ENCODE measurements at regions not wholly inside any gene's neighbourhood (a gene's known extent, or its start where the extent isn't known, plus 50 kb on each side); places are given as distances from the start of the nearest gene placed in this dataset.

GRCh38 chr1:102050556-102050955, 53.8 kb upstream of the OLFM3 start:
- BruUV-seq (replicated peaks), result no TSS peak
- no peak overlapping the region for H3K27ac ChIP-seq (ENCODE audit: low read length)
- DNase-seq (ENCODE audit: low read depth, low spot score) (no peak), ATAC-seq (no peak)
- no peaks in the 10 kb centered on the region for H3K9me3 ChIP-seq (ENCODE audit: control insufficient read depth, insufficient read depth, low read depth, low read length)
- H3K27me3 ChIP-seq (ENCODE audit: control insufficient read depth, insufficient read depth, low read length), result no peaks in the 10 kb centered on the region
- no peak overlapping the region for H3K4me3 ChIP-seq (ENCODE audit: low read depth in 2 of 2, low read length in 2 of 2)
- in situ Hi-C loops (cut with HindIII; ENCODE audit: low pct_unique_long_range_greater_than_20kb, low sequenced_read_pairs) (no loop called here), intact Hi-C loops (cut with micrococcal nuclease; ENCODE audit: unreplicated experiment) (no loop called here)
- POLR2A ChIA-PET, result no interaction called here
- TF ChIP-seq REST (IDR thresholded peaks at IDR 0.05; ENCODE audit: insufficient read depth in 1 of 2, low read depth in 2 of 2, low read length in 1 of 2) (no peak), TCF7L2 (IDR thresholded peaks at IDR 0.05; ENCODE audit: low read depth, low read length) (no peak), CTCF (IDR thresholded peaks at IDR 0.05) (no peak), SIN3A (IDR thresholded peaks at IDR 0.05; ENCODE audit: borderline replicate concordance, insufficient read depth, low read depth, low read length) (no peak), POLR2AphosphoS5 (IDR thresholded peaks at IDR 0.05; ENCODE audit: low read depth, low read length) (no peak)
- CTCF ChIA-PET, result no interaction called here
- no peaks in the 10 kb centered on the region for H3K36me3 ChIP-seq (ENCODE audit: control insufficient read depth, insufficient read depth, low read length)
- no peaks in the 10 kb centered on the region for H3K4me1 ChIP-seq (ENCODE audit: control insufficient read depth, insufficient read depth, low read length)

GRCh38 chr1:102047724-102048123, 51.0 kb upstream of the OLFM3 start:
- H3K4me3 ChIP-seq (ENCODE audit: low read depth in 2 of 2, low read length in 2 of 2), result no peak overlapping the region
- DNase-seq (ENCODE audit: low read depth, low spot score) (no peak), ATAC-seq (no peak)
- POLR2A ChIA-PET, result no interaction called here
- H3K27ac ChIP-seq (ENCODE audit: low read length), result no peak overlapping the region
- intact Hi-C loops (cut with micrococcal nuclease; ENCODE audit: unreplicated experiment) (no loop called here), in situ Hi-C loops (cut with HindIII; ENCODE audit: low pct_unique_long_range_greater_than_20kb, low sequenced_read_pairs) (no loop called here)
- no peaks in the 10 kb centered on the region for H3K9me3 ChIP-seq (ENCODE audit: control insufficient read depth, insufficient read depth, low read depth, low read length)
- no peaks in the 10 kb centered on the region for H3K4me1 ChIP-seq (ENCODE audit: control insufficient read depth, insufficient read depth, low read length)
- no peak for TF ChIP-seq SIN3A (IDR thresholded peaks at IDR 0.05; ENCODE audit: borderline replicate concordance, insufficient read depth, low read depth, low read length)
- no peak for TF ChIP-seq CTCF (IDR thresholded peaks at IDR 0.05)
- TF ChIP-seq TCF7L2 (IDR thresholded peaks at IDR 0.05; ENCODE audit: low read depth, low read length), result no peak
- TF ChIP-seq POLR2AphosphoS5 (IDR thresholded peaks at IDR 0.05; ENCODE audit: low read depth, low read length), result no peak
- TF ChIP-seq REST (IDR thresholded peaks at IDR 0.05; ENCODE audit: insufficient read depth in 1 of 2, low read depth in 2 of 2, low read length in 1 of 2), result no peak
- BruUV-seq (replicated peaks), result no TSS peak
- no peaks in the 10 kb centered on the region for H3K27me3 ChIP-seq (ENCODE audit: control insufficient read depth, insufficient read depth, low read length)
- CTCF ChIA-PET, result no interaction called here
- H3K36me3 ChIP-seq (ENCODE audit: control insufficient read depth, insufficient read depth, low read length), result no peaks in the 10 kb centered on the region

Measured in Panc1 (cell line).